ENCODE measurements at regions not wholly inside any gene's neighbourhood (a gene's known extent, or its start where the extent isn't known, plus 50 kb on each side); places are given as distances from the start of the nearest gene placed in this dataset.

- DNase-seq (ENCODE audit: low read depth), result no peak
Observed at GRCh38 chr2:2717406-2717805, 386.3 kb upstream of the MYT1L start.

DNA sequence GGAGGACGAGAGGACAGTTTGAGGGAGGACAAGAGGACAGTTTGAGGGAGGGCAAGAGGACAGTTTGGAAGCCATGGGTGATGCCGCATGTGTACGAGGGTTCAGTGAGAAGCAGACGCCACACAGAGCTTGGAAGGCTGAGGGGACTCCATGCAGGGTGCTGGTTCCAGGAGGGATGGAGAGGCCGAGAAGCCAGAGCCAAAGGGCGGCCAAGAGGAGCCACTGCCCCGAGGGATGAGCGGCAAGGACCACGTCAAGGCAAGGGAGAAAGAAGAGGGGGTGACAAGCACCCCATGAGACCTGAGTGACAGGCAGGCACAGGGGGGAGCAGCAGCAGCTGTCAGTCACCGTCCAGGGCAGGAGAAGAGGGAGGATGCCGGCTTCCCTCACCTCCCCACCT, 385.7 kb upstream of the MYT1L start:
- DNase-seq (ENCODE audit: low read depth), result no peak

GRCh38 chr2:2715036-2715818, 384.2 kb upstream of the MYT1L start:
- DNase-seq (ENCODE audit: low read depth), result no peak

GRCh38 chr2:2714408-2714807, 383.3 kb upstream of the MYT1L start:
- no peak for DNase-seq (ENCODE audit: low read depth)

DNA sequence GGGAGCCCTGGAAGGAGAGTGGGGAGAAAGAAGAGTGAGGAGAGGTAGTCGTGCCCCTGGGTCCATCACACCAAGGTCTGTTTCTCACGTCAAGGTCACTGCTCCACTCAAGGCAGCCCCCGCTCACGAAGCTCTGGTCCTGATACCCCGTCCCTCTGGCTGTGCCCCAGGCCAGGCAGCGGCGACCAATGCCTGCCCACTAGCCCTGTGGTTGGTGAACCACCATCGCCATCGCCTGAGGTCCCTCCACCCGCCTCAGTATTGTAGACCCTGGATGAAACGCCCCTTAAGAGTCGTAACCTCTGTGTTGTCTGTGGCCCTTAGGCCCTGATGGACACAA, 378.3 kb upstream of the MYT1L start:
- no peak for DNase-seq (ENCODE audit: low read depth)

DNA sequence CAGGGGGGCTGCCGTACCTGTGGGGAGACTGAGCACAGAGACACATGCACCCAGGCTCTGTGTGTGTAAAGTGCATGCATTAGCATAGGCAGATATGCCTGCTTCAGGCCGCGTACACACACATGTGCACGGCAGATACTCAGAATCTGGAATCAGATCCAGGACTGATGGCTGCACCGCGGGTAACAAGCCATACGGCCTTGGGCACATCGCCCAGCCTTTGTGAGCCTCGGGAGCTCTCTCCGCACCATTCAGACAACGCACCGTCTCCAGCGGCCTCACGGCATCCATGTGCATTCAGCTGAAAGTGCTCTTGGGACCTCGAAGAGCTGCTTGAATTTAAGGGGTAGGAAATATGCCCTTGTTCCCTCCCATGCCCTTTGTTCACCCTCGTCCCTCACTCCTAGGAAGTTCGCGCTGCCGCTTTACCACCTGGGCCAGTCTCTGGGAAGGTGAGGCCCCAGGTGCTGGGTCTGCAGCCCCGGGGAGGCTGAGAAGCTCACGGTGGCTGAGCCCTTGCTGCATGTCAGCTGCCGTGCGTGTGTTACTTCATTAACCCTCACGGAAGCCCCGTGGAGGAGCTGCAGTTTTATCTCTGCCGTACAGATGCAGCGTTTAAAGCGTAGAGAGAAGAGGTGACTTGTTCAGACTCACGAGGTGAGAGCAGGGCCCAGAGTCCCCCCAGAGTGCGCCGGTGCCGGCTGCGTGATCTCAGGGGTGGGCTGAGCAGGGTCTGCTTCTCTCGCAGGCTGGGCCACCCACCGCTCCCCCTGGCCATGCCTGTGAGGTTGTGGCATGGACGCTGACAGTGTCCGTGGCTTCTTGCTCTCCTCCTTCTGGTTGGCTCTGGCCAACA, 377.7 kb upstream of the MYT1L start:
- DNase-seq (ENCODE audit: low read depth), result no peak

GRCh38 chr2:2707206-2707991, 376.3 kb upstream of the MYT1L start:
- no peak for DNase-seq (ENCODE audit: low read depth)

DNA sequence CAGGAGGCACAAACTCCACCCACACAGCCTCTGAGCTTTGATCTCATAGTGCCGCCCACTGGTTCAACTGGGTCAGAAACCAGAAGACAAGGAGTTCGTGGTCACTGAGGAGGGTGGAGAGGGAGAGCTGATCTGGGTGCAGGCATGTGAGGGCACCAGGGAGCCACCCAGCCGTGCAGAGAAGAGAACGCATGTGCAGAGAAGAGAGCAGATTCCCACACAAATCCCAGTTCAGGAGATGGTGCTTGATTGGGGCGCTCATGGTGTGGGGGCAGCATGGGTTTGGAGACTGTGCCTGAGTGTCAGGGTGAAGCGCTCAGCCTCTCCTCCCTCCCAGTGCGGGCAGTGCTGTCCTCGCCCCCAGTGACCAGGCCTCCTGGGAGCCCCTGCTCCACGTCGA, 375.2 kb upstream of the MYT1L start:
- DNase-seq (ENCODE audit: low read depth), result no peak

DNA sequence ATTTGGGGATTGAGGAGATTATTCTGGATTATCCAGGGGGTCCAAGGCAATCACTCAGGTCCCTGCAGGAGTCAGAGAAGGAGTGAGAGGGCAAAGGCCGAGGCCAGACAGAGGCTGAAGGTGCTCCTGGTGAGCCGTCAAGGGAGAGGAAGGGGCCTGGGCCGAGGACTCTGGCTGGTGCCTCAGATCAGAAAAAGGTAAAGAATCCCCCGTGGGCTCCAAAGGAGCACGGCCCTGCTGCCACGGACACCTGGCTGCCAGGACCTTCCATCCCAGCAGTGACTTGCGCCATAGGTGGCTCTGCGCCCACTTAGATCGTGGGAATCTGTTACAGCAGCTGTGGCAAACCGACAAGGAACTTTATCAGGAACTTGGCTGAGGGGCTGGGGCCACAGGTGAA, 374.8 kb upstream of the MYT1L start:
- DNase-seq (ENCODE audit: low read depth), result no peak

DNA sequence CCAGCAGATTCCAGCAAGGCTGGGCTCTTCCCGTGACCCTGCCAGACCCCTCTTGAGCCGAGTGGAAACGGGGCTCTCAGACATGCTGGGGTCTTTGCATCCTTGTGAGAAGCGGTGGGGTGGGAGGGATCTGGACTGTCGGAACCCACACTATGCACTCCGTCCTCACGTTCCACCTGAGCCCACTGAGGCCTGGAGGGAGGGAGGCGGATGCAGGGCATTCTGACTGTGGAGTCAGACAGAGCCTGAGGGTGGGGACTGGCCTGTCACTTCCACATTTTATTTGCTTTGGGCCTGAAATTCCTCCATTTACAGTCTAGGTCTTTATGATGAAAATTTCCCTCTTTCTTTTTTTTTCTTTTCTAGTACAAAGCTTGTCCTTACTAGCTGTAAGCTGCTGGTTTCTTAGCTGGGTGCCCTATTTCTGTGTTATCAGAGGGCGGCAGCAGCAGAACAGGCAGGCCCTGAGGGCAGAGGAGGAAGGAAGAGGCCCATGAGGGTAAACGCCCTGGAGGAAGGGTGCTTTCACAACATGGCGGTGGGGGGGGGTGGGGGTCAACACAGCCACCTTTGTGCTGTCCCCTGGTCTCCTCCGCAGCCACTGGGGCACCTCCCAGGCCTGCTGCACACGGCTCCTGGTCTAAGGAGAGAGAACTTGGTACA, 373.5 kb upstream of the MYT1L start:
- DNase-seq (ENCODE audit: low read depth), result no peak

DNA sequence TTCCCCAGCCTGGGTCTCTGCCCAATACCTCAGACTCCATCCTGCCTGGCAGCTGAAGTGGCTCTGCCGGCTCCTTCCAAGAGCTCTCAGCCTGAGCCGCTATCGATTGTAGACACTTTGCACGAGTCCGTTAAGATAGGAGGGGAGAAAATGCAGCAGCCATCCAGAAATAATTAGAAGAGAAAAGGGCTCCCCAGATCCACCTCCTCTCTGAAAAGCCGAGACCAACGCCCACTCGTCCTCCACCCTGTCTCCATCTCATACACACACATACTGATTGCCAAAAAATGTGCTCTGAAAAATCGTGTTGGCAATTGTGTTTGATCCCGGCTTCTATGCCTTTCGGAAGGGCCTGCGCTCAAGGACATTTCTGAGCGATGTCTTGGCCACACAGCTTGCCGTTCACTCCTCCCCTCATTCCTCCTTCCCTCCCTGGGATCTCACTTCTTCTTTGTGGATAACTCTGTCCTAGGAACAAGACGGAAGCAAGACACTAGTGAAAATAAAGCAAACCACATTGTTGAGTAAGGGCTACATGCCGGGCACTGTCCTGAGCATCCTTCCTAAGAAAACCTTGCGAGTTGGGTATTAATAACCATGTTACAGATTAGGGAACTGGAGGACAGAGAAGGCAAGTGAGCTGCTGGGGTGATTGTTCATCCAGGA, 372.8 kb upstream of the MYT1L start:
- no peak for DNase-seq (ENCODE audit: low read depth)

GRCh38 chr2:2703172-2703571, 372.1 kb upstream of the MYT1L start:
- DNase-seq (ENCODE audit: low read depth), result no peak

DNA sequence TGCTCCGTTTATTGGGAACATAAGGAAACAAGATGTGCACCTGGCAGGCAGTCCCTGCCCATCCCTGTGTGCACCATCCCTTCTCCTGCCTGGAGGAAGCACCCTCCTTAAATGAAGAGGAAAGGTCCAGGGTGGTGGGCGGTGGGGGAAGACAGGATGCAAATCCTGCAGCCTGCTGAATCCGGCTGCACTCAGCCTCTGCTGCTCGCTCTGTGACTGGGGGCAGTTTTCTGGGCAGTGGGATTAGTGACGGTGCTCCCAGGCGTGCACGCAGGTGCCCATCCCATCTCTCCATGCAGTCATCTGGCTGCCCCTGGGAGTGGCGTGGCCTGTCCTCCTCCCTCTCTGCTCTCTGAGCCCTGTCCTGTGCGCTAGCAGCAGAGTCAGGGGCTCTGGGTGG, 371.3 kb upstream of the MYT1L start:
- no peak for DNase-seq (ENCODE audit: low read depth)

- DNase-seq (ENCODE audit: low read depth), result no peak
Observed at GRCh38 chr2:2701813-2702212, 370.7 kb upstream of the MYT1L start.

GRCh38 chr2:2701176-2701781, 370.2 kb upstream of the MYT1L start:
- DNase-seq (ENCODE audit: low read depth), result no peak

DNA sequence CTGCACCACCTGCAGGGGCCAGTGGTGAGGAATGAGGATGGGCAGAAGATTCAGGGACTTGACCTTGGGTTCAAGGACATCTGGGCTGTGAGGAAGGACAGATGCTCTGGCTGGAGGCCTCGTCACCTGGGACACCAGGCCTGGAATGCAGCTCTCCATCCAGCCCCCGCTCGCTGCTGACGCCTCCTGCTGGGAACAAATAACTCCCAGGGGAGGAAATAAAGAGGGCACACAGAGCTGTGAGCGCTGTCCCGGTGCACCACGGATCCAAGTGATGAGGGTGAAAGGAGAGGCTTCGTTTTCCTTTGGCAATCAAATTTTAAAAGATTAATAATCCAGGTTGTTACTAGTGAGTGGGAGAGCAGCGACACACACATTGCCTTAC, 368.0 kb upstream of the MYT1L start:
- no peak for DNase-seq (ENCODE audit: low read depth)

DNA sequence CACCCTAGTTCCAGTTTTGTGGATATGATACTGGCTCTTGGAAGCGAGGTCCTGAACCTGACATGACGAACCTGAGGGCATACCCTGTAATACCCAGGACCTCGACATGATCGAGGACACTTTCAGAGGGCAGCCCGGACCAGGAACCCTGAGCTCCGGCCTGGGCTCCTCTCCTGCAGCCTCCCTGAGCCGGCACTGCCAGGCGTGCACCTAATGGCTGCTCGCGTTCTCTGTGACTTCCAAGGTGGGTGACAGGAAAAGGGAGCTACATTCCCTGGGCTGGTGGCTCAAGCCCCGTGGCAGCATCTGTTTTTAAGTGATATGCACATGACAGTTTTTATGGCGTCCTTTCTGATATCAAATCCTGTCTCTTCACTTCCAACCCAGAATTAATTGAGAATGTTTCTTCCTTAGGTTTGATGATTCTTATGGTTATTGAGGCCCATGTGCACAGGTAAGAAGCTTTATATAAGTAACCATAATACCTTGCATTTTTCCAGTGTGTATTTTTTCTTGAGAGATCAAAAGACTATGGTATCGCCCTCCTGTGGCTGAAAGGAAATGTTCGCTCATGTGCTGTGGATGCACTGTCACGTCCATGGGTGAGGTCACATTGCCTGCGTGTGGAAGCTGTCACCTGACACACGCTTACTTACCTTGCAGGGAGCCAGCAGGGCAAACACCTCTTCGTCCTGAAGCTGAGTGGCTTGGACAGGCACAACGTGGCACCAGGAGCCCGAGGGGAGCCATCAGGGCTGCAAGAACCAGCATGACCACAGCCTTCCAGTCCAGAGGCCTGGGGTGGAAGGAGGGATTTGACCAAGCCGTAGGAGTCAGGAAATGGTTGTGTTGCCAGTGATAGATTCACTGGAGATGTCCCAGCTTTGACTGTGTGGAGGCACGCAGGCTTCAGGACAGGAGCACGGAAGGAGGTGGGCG, 367.4 kb upstream of the MYT1L start:
- DNase-seq (ENCODE audit: low read depth), result no peak

- DNase-seq (ENCODE audit: low read depth), result no peak
Observed at GRCh38 chr2:2696733-2697455, 365.8 kb upstream of the MYT1L start.

- DNase-seq (ENCODE audit: low read depth), result no peak
Observed at GRCh38 chr2:2696325-2696724, 365.2 kb upstream of the MYT1L start.

All from T-helper 22 cell (primary cell).